Lower leg skin (tissue), 3 donors: ENCODE measurements at regions not wholly inside any gene's neighbourhood (a gene's known extent, or its start where the extent isn't known, plus 50 kb on each side); places are given as distances from the start of the nearest gene placed in this dataset.

Source experiments
- CTCF ChIP-seq, 3 donors: fragments of 450-650 bp; IDR thresholded peaks; one replicate each; pipeline ENCODE4 v1.5.1; 2016; ENCODE audit warnings: antibody characterized with exemption in 3 of 3, mild to moderate bottlenecking in 3 of 3, moderate library complexity in 2 of 3
- POLR2A ChIP-seq, 2 donors: fragments of 450-650 bp; IDR thresholded peaks; one replicate each; pipeline ENCODE4 v1.6.1; 2016 to 2017; ENCODE audit warnings: antibody characterized with exemption in 2 of 2, mild to moderate bottlenecking in 1 of 2, moderate library complexity in 1 of 2

- TF ChIP-seq CTCF (IDR thresholded peaks at IDR 0.05), result no peak
- TF ChIP-seq POLR2A (IDR thresholded peaks at IDR 0.05), result no peak
Measured at GRCh38 chr2:7119132-7119835, 202.1 kb downstream of the RNF144A start.
